Spleen (tissue), 11 donors: ENCODE measurements at regions not wholly inside any gene's neighbourhood (a gene's known extent, or its start where the extent isn't known, plus 50 kb on each side); places are given as distances from the start of the nearest gene placed in this dataset.

ENCODE experiments used
- DNase-seq: peaks from one replicate; pipeline ENCODE4 v3.0.0-alpha.2; 2020
- H3K27ac ChIP-seq, 8 donors: fragments of 200-600 bp; sonication (generic) in 7 of 8; 1 replicate in 4 of 8; 2 replicates in 4 of 8; pipeline versions ENCODE4 v1.5.0 to v1.8.0; 2016 to 2021; ENCODE audit warnings: inconsistent platforms in 4 of 8, mild to moderate bottlenecking in 4 of 8, moderate library complexity in 1 of 8
- H3K27me3 ChIP-seq, 7 donors: fragments of 200-600 bp; sonication (generic) in 6 of 7; replicated peaks in 1 of 7; 1 replicate in 4 of 7; 2 replicates in 3 of 7; pipeline versions ENCODE4 v1.5.0 to v1.8.0; 2016 to 2021; ENCODE audit warnings: inconsistent platforms in 3 of 7, mild to moderate bottlenecking in 1 of 7
- H3K36me3 ChIP-seq, 6 donors: fragments of 200-600 bp; sonication (generic) in 5 of 6; 1 replicate in 4 of 6; 2 replicates in 2 of 6; pipeline versions ENCODE4 v1.5.0 to v1.8.0; 2016 to 2021; ENCODE audit warnings: inconsistent platforms in 2 of 6
- H3K4me1 ChIP-seq, 6 donors: fragments of 200-600 bp; sonication (generic) in 5 of 6; 1 replicate in 3 of 6; 2 replicates in 3 of 6; pipeline versions ENCODE4 v1.5.0 to v1.8.0; 2016 to 2021; ENCODE audit warnings: inconsistent platforms in 3 of 6
- H3K4me3 ChIP-seq, 8 donors: fragments of 200-600 bp; sonication (generic) in 7 of 8; 1 replicate in 4 of 8; 2 replicates in 4 of 8; pipeline versions ENCODE4 v1.5.0 to v1.8.0; 2016 to 2021; ENCODE audit warnings: inconsistent platforms in 4 of 8, mild to moderate bottlenecking in 4 of 8, moderate library complexity in 2 of 8
- H3K9me3 ChIP-seq, 8 donors: fragments of 200-600 bp; sonication (generic) in 7 of 8; 1 replicate in 4 of 8; 2 replicates in 4 of 8; pipeline versions ENCODE4 v1.5.0 to v1.8.0; 2016 to 2021; ENCODE audit warnings: inconsistent platforms in 4 of 8
- CTCF ChIP-seq, 11 experiments: fragments of 200-600 bp in 7 of 11; fragments of 450-650 bp in 4 of 11; sonication (generic) in 4 of 11; IDR thresholded peaks in 8 of 11; conservative IDR thresholded peaks in 3 of 11; 1 replicate in 7 of 11; 2 replicates in 4 of 11; pipeline versions ENCODE4 v1.4.0 to v1.8.0; 2016 to 2021; ENCODE audit warnings: antibody characterized with exemption in 11 of 11, inconsistent platforms in 4 of 11, mild to moderate bottlenecking in 1 of 11
- POLR2A ChIP-seq, 3 donors: fragments of 450-650 bp; IDR thresholded peaks; one replicate each; pipeline ENCODE4 v1.5.1; 2017; ENCODE audit warnings: antibody characterized with exemption in 3 of 3, mild to moderate bottlenecking in 1 of 3
- POLR2AphosphoS5 ChIP-seq, 3 donors: sonication (generic); formaldehyde crosslinking; IDR thresholded peaks; one replicate each; pipeline ENCODE4 v1.5.1; 2017; ENCODE audit warnings: antibody characterized with exemption in 3 of 3
- WGBS, 5 donors: extraction: QIAGEN DNeasy Blood & Tissue Kit in 3 of 5; methylation state at CpG; one replicate each; pipeline versions ENCODE4 v1.1.5 to v1.1.7; 2013 to 2018; 5-methylcytosine and 5-hydroxymethylcytosine counted together
- intact Hi-C: fragments of 100-400 bp; cut with DNase I; formaldehyde crosslinking; loops from one replicate; pipeline ENCODE4 v1.15.0; 2023; ENCODE audit warnings: low total_unique reads
- donor health status: healthy with polysubstance abuse.
- donor health status: DM: no; HTN: no; CAD: no; lungs with moderate emphysema.
- donor health status: DM: no; HTN: no; CAD: no.
- donor health status: Bipolar disorder and iron deficiency.
- donor health status: healthy.
- donor health status: DM: no; HTN: no; CAD: no.
- donor health status: DM: yes; HTN: yes; CAD: no.

- Histone ChIP-seq H3K4me3 (no peak overlapping the region), H3K9me3 (no peaks in the 10 kb centered on the region), H3K4me1 (no peaks in the 10 kb centered on the region), H3K27me3 (peaks cover 0 to 22% (median 0%) of the 10 kb centered on the region in 7 donors), H3K36me3 (no peaks in the 10 kb centered on the region), H3K27ac (no peak overlapping the region)
- peak; percentile 59 for DNase-seq
- TF ChIP-seq POLR2A (IDR thresholded peaks at IDR 0.05) (no peak), POLR2AphosphoS5 (IDR thresholded peaks at IDR 0.05) (no peak), CTCF (IDR thresholded peaks at IDR 0.05 in 8 of 11, conservative IDR thresholded peaks at IDR 0.05 in 3 of 11) (no peak)
- WGBS, 5 donors: 82 to 91% (median 85%) methylated on average over 19 to 25 of the region's 25 CpGs
- intact Hi-C loops: no loop called here
These were observed 183.9 kb downstream of the CTTN start for GRCh38 chr11:70581991-70582885.

GRCh38 chr11:70582886-70583641, 184.7 kb downstream of the CTTN start:
- peak; percentile 63 for DNase-seq
- TF ChIP-seq POLR2AphosphoS5 (IDR thresholded peaks at IDR 0.05): no peak
- TF ChIP-seq POLR2A (IDR thresholded peaks at IDR 0.05): no peak
- no peak for TF ChIP-seq CTCF (IDR thresholded peaks at IDR 0.05 in 8 of 11, conservative IDR thresholded peaks at IDR 0.05 in 3 of 11)
- Histone ChIP-seq H3K9me3 (no peaks in the 10 kb centered on the region), H3K4me1 (no peaks in the 10 kb centered on the region), H3K27me3 (peaks cover 0 to 22% (median 0%) of the 10 kb centered on the region in 7 donors), H3K36me3 (no peaks in the 10 kb centered on the region), H3K4me3 (no peak overlapping the region), H3K27ac (no peak overlapping the region)
- intact Hi-C loops: no loop called here
- 72 to 83% (median 79%) methylated on average over 7 to 15 of the region's 15 CpGs for WGBS, 5 donors

DNA sequence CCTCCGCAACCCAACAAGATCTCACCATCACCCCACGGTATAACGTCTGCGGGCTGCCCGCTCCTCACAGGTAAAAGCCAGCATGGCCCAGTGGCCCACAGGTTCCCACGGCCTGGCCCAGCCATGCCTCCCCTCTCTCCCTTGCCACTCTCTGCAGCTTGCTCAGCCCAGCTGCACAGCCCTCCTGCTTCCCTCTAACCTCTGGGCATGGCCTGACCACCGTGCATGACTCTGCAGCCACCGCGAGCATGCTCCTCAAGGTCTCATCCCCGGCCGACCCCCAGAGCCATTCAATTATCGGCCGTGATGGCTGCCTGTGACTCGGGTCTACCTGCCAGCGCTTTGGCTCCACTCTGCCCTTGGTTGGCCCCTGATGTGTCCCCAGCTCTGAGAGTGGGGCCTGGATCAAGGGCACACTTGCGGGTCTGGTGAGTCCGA, 185.5 kb downstream of the CTTN start:
- Histone ChIP-seq H3K4me3 (no peak overlapping the region), H3K4me1 (no peaks in the 10 kb centered on the region), H3K27me3 (peaks cover 0 to 22% (median 0%) of the 10 kb centered on the region in 7 donors), H3K27ac (no peak overlapping the region), H3K9me3 (no peaks in the 10 kb centered on the region), H3K36me3 (no peaks in the 10 kb centered on the region)
- TF ChIP-seq POLR2AphosphoS5 (IDR thresholded peaks at IDR 0.05): no peak
- no peak for TF ChIP-seq POLR2A (IDR thresholded peaks at IDR 0.05)
- no peak for TF ChIP-seq CTCF (IDR thresholded peaks at IDR 0.05 in 8 of 11, conservative IDR thresholded peaks at IDR 0.05 in 3 of 11)
- WGBS, 5 donors: 87 to 89% (median 88%) methylated on average over 17 of the region's 17 CpGs
- DNase-seq: peak; percentile 52
- intact Hi-C loops: no loop called here
